ENCODE measurements at regions not wholly inside any gene's neighbourhood (a gene's known extent, or its start where the extent isn't known, plus 50 kb on each side); places are given as distances from the start of the nearest gene placed in this dataset.
A peak's percentile ranks its signal among the peaks of the same experiment; 100 is the strongest.

GRCh38 chr17:13337864-13338371, 263.8 kb downstream of the HS3ST3A1 start:
- no peaks in the 10 kb centered on the region for H3K27me3 Mint-ChIP-seq (ENCODE audit: insufficient read depth, unreplicated experiment)
- peak overlapping the region; percentile 23 for H3K27ac Mint-ChIP-seq (ENCODE audit: low read depth, unreplicated experiment)
- POLR2A ChIA-PET = interaction anchor here (0.5 to 1.8 kb wide), 7 partner anchors 57 to 963 kb away, joined by 3 to 8 read pairs (median 3); partner anchors contain the start of gene HS3ST3B1
- peak overlapping the region; percentile 66 for H3K4me3 Mint-ChIP-seq (ENCODE audit: unreplicated experiment)
- CTCF ChIA-PET = interaction anchor here (0.6 to 3.5 kb wide), 33 partner anchors 8 to 1919 kb away, joined by 3 to 21 read pairs (median 3); partner anchors contain the start of gene HS3ST3B1
- BruUV-seq (replicated peaks) = no TSS peak
- H3K9me3 Mint-ChIP-seq (ENCODE audit: unreplicated experiment) = peaks cover 16% of the 10 kb centered on the region
- H3K4me1 Mint-ChIP-seq (ENCODE audit: insufficient read depth, unreplicated experiment) = no peaks in the 10 kb centered on the region
- H3K36me3 Mint-ChIP-seq (ENCODE audit: insufficient read depth, unreplicated experiment) = no peaks in the 10 kb centered on the region
- TF ChIP-seq, protein P1, sequence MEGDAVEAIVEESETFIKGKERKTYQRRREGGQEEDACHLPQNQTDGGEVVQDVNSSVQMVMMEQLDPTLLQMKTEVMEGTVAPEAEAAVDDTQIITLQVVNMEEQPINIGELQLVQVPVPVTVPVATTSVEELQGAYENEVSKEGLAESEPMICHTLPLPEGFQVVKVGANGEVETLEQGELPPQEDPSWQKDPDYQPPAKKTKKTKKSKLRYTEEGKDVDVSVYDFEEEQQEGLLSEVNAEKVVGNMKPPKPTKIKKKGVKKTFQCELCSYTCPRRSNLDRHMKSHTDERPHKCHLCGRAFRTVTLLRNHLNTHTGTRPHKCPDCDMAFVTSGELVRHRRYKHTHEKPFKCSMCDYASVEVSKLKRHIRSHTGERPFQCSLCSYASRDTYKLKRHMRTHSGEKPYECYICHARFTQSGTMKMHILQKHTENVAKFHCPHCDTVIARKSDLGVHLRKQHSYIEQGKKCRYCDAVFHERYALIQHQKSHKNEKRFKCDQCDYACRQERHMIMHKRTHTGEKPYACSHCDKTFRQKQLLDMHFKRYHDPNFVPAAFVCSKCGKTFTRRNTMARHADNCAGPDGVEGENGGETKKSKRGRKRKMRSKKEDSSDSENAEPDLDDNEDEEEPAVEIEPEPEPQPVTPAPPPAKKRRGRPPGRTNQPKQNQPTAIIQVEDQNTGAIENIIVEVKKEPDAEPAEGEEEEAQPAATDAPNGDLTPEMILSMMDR (IDR thresholded peaks at IDR 0.05; ENCODE audit: unreplicated experiment) = peak; percentile 79
- intact Hi-C loops (cut with micrococcal nuclease) = loop anchor here (1.0 to 10.0 kb wide), 8 partner anchors 226 to 1817 kb away; no protein-coding TSS in a partner anchor
- peak; percentile 77 for DNase-seq (ENCODE audit: unreplicated experiment)

DNA sequence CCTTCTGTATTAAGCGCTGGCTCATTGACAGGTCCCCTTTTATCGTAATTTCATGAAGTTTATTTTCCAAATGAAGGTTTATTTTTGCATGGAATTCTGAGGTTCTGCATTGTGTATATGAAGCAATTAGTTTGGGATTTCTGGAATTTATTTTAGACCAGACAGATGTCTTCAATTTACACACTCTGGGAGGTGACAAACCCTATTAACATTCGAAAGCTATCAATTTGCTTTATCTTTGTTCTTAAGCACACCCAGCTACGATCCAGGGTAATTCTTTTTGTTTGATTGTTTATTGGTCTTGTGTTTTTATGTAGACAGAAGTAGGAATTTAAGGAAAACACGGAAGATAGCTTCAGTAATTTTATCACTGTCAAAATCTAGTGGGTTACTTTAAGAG, 264.6 kb downstream of the HS3ST3A1 start:
- Mint-ChIP-seq H3K4me1 (ENCODE audit: insufficient read depth, unreplicated experiment) (no peaks in the 10 kb centered on the region), H3K4me3 (ENCODE audit: unreplicated experiment) (no peak overlapping the region), H3K27ac (ENCODE audit: low read depth, unreplicated experiment) (peak overlapping the region; percentile 23), H3K9me3 (ENCODE audit: unreplicated experiment) (peaks cover 22% of the 10 kb centered on the region), H3K27me3 (ENCODE audit: insufficient read depth, unreplicated experiment) (no peaks in the 10 kb centered on the region), H3K36me3 (ENCODE audit: insufficient read depth, unreplicated experiment) (no peaks in the 10 kb centered on the region)
- BruUV-seq (replicated peaks) = no TSS peak
- ChIA-PET POLR2A (interaction anchor here (0.5 to 1.8 kb wide), 4 partner anchors 250 to 964 kb away, joined by 3 to 8 read pairs (median 4); partner anchors contain the start of gene HS3ST3B1), CTCF (interaction anchor here (0.6 to 3.5 kb wide), 20 partner anchors 9 to 1447 kb away, joined by 3 to 21 read pairs (median 4); partner anchors contain the start of gene HS3ST3B1)
- TF ChIP-seq, protein P1 (IDR thresholded peaks at IDR 0.05; ENCODE audit: unreplicated experiment) = no peak
- intact Hi-C loops (cut with micrococcal nuclease) = loop anchor here (1.0 to 10.0 kb wide), 7 partner anchors 225 to 1818 kb away; no protein-coding TSS in a partner anchor
- no peak for DNase-seq (ENCODE audit: unreplicated experiment)

GRCh38 chr17:13334374-13334773, 267.4 kb downstream of the HS3ST3A1 start:
- Mint-ChIP-seq H3K27ac (ENCODE audit: low read depth, unreplicated experiment) (no peak overlapping the region), H3K9me3 (ENCODE audit: unreplicated experiment) (peaks cover 24% of the 10 kb centered on the region), H3K4me3 (ENCODE audit: unreplicated experiment) (no peak overlapping the region), H3K4me1 (ENCODE audit: insufficient read depth, unreplicated experiment) (no peaks in the 10 kb centered on the region), H3K27me3 (ENCODE audit: insufficient read depth, unreplicated experiment) (no peaks in the 10 kb centered on the region), H3K36me3 (ENCODE audit: insufficient read depth, unreplicated experiment) (no peaks in the 10 kb centered on the region)
- no TSS peak for BruUV-seq (replicated peaks)
- TF ChIP-seq, protein P1 (IDR thresholded peaks at IDR 0.05; ENCODE audit: unreplicated experiment) = no peak
- CTCF ChIA-PET = interaction anchor here (0.6 to 1.5 kb wide), 7 partner anchors 10 to 1824 kb away, joined by 3 to 5 read pairs (median 3); partner anchors contain the start of gene HS3ST3B1
- intact Hi-C loops (cut with micrococcal nuclease) = loop anchor here (10.0 kb wide), 2 partner anchors 300 to 1820 kb away; no protein-coding TSS in a partner anchor
- POLR2A ChIA-PET = interaction anchor here (0.6 to 0.7 kb wide), 2 partner anchors 8 to 91 kb away, joined by 3 read pairs; no protein-coding TSS in a partner anchor
- no peak for DNase-seq (ENCODE audit: unreplicated experiment)

DNA sequence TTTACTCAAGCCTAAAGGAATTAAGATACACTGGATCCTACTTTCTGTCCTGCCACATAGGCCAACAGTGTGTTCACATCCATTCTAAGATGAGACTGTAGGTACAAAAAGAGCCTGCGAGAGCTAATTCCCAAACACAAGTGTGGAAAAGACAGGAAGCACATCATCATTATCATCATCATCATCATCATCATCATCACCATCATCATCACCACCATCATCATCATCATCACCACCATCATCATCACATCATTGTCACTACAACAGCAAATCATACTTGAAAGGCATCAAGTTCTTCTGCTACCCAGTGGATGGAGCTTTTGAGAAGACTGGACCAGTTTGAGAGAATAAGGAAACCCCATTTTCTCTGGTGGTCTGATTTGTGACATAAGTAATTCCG, 268.1 kb downstream of the HS3ST3A1 start:
- DNase-seq (ENCODE audit: unreplicated experiment) = no peak
- no peak overlapping the region for H3K4me3 Mint-ChIP-seq (ENCODE audit: unreplicated experiment)
- no peaks in the 10 kb centered on the region for H3K36me3 Mint-ChIP-seq (ENCODE audit: insufficient read depth, unreplicated experiment)
- CTCF ChIA-PET = interaction anchor here (0.6 to 0.7 kb wide), 3 partner anchors 28 to 1824 kb away, joined by 3 read pairs; no protein-coding TSS in a partner anchor
- H3K27ac Mint-ChIP-seq (ENCODE audit: low read depth, unreplicated experiment) = no peak overlapping the region
- no peaks in the 10 kb centered on the region for H3K27me3 Mint-ChIP-seq (ENCODE audit: insufficient read depth, unreplicated experiment)
- no peaks in the 10 kb centered on the region for H3K4me1 Mint-ChIP-seq (ENCODE audit: insufficient read depth, unreplicated experiment)
- BruUV-seq (replicated peaks) = no TSS peak
- POLR2A ChIA-PET = interaction anchor here (0.7 kb wide), 1 partner anchor 91 kb away, joined by 3 read pairs; no protein-coding TSS in a partner anchor
- peaks cover 24% of the 10 kb centered on the region for H3K9me3 Mint-ChIP-seq (ENCODE audit: unreplicated experiment)
- TF ChIP-seq, protein P1 (IDR thresholded peaks at IDR 0.05; ENCODE audit: unreplicated experiment) = no peak
- intact Hi-C loops (cut with micrococcal nuclease) = loop anchor here (10.0 kb wide), 2 partner anchors 299 to 1821 kb away; no protein-coding TSS in a partner anchor
